Ishikawa (cell line): ENCODE measurements at regions not wholly inside any gene's neighbourhood (a gene's known extent, or its start where the extent isn't known, plus 50 kb on each side); places are given as distances from the start of the nearest gene placed in this dataset.

Experiments
- CEBPB ChIP-seq: IDR thresholded peaks from 2 replicates; pipeline ENCODE4 v1.6.1; 2012
- EGR1 ChIP-seq: IDR thresholded peaks from 2 replicates; pipeline ENCODE4 v1.6.1; 2012
- EP300 ChIP-seq: IDR thresholded peaks from 2 replicates; pipeline ENCODE4 v1.6.1; 2012; ENCODE audit warnings: borderline replicate concordance
- FOXM1 ChIP-seq: IDR thresholded peaks from 2 replicates; pipeline ENCODE4 v1.6.1; 2012; ENCODE audit warnings: low read depth, borderline replicate concordance
- MAX ChIP-seq: IDR thresholded peaks from 2 replicates; pipeline ENCODE4 v1.6.1; 2012
- RAD21 ChIP-seq: IDR thresholded peaks from 2 replicates; pipeline ENCODE4 v1.6.1; 2012; ENCODE audit warnings: low read depth
- TAF1 ChIP-seq: IDR thresholded peaks from 2 replicates; pipeline ENCODE4 v1.6.1; 2012; ENCODE audit warnings: low read depth, mild to moderate bottlenecking
- TEAD4 ChIP-seq: IDR thresholded peaks from 2 replicates; pipeline ENCODE4 v1.6.1; 2012
- YY1 ChIP-seq: IDR thresholded peaks from 2 replicates; pipeline ENCODE4 v1.6.1; 2012; ENCODE audit warnings: low read depth

GRCh38 chr11:134724779-134725140 is 312.7 kb upstream of the B3GAT1 start:
- TF ChIP-seq EP300 (no peak), TEAD4 (no peak), TAF1 (no peak), RAD21 (no peak), FOXM1 (no peak), CEBPB (no peak), YY1 (no peak), EGR1 (no peak), MAX (no peak)
